Sigmoid colon (tissue), 4 donors: ENCODE measurements at regions not wholly inside any gene's neighbourhood (a gene's known extent, or its start where the extent isn't known, plus 50 kb on each side); places are given as distances from the start of the nearest gene placed in this dataset.

Experiments used
- POLR2A ChIP-seq, 2 donors: fragments of 450-650 bp; IDR thresholded peaks; one replicate each; pipeline ENCODE4 v1.6.1; 2016; ENCODE audit warnings: antibody characterized with exemption in 2 of 2, mild to moderate bottlenecking in 2 of 2, moderate library complexity in 2 of 2
- POLR2AphosphoS5 ChIP-seq, 4 donors: sonication (generic); formaldehyde crosslinking; IDR thresholded peaks; one replicate each; pipeline ENCODE4 v1.6.1; 2017; ENCODE audit warnings: antibody characterized with exemption in 4 of 4
- TF ChIP-seq, protein P1 (sequence below), 4 experiments: fragments of 450-650 bp in 3 of 4; fragments of 200-600 bp in 1 of 4; IDR thresholded peaks; one replicate each; pipeline ENCODE4 v1.5.1; 2016 to 2019; ENCODE audit warnings: antibody characterized with exemption in 4 of 4, mild to moderate bottlenecking in 3 of 4, moderate library complexity in 2 of 4

DNA sequence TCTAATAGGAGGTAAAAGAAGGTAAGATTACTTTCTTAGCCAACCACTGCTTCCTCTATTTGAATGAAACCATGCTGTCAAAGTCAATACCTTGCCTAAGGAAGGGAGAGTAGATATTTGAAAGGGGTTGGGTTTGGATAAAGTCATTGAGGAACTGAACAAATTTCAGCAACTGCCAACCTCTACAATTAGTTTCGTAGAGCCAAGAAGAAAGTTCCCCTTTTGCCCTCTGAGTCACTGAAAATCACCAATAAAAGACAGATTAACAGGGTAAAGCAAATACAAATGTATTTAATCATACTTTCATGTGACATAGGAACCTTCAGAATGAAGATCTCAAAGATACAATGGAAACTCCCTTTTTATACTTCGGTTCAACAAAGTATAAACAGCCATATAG is 615.7 kb downstream of the GABRG2 start:
- TF ChIP-seq, protein P1, sequence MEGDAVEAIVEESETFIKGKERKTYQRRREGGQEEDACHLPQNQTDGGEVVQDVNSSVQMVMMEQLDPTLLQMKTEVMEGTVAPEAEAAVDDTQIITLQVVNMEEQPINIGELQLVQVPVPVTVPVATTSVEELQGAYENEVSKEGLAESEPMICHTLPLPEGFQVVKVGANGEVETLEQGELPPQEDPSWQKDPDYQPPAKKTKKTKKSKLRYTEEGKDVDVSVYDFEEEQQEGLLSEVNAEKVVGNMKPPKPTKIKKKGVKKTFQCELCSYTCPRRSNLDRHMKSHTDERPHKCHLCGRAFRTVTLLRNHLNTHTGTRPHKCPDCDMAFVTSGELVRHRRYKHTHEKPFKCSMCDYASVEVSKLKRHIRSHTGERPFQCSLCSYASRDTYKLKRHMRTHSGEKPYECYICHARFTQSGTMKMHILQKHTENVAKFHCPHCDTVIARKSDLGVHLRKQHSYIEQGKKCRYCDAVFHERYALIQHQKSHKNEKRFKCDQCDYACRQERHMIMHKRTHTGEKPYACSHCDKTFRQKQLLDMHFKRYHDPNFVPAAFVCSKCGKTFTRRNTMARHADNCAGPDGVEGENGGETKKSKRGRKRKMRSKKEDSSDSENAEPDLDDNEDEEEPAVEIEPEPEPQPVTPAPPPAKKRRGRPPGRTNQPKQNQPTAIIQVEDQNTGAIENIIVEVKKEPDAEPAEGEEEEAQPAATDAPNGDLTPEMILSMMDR (IDR thresholded peaks at IDR 0.05) = no peak
- no peak for TF ChIP-seq POLR2A (IDR thresholded peaks at IDR 0.05)
- TF ChIP-seq POLR2AphosphoS5 (IDR thresholded peaks at IDR 0.05) = no peak
